ENCODE measurements at regions not wholly inside any gene's neighbourhood (a gene's known extent, or its start where the extent isn't known, plus 50 kb on each side); places are given as distances from the start of the nearest gene placed in this dataset.

GRCh38 chr11:128302425-128303186 lies 284.8 kb downstream of the ETS1 start:
- no peak for DNase-seq (ENCODE audit: low read depth in 4 of 4, low spot score in 1 of 4)

GRCh38 chr11:128301756-128302155 lies 285.6 kb downstream of the ETS1 start:
- no peak for DNase-seq (ENCODE audit: low read depth in 4 of 4, low spot score in 1 of 4)

DNA sequence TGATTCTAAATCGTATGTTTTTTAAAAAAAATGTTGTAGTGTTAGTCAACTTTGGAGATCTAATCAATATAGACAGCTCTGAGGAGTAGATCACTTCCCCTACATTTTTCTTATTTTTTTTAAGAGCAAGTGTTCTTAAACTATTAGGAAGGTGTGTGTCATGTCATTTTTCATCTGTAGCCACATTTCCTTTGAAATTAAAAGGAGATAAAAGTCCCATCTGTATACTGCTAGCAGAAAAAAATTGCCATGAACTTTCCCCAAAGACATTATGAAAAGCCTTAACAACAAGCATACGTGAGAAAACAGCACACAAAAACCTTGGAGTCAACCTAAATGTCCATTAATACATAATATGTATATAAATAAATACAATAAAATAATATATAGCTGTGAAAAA lies 286.6 kb downstream of the ETS1 start:
- no peak for DNase-seq (ENCODE audit: low read depth in 4 of 4, low spot score in 1 of 4)

DNA sequence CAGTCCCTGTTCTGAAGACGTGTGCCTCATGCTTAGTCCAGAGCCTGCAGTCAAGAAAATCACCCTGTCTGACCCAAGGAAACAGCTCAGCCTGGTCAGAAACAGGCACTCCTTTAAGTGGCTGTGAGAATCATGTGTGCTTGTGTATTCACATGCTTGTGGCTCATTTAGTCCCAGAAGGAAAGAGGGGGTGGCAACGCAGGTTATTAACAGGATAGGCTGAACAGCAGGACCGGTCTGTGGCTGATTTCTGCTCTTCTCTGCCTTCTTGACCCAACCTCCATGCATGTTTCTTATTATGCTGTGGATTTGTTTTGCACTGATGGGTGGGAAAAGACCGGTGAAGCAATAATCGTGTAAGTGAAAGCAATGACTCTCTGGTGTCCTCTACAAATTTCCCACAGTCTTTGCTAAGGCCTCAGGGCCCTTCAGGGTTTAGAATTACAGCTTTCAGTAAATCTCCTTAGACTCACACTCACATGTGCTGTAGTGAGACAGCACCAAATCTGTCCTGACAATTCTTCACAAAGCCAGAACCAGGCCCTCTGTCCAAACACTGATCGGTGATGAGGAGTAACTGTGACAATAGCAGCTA lies 288.1 kb downstream of the ETS1 start:
- no peak for DNase-seq (ENCODE audit: low read depth in 4 of 4, low spot score in 1 of 4)

DNA sequence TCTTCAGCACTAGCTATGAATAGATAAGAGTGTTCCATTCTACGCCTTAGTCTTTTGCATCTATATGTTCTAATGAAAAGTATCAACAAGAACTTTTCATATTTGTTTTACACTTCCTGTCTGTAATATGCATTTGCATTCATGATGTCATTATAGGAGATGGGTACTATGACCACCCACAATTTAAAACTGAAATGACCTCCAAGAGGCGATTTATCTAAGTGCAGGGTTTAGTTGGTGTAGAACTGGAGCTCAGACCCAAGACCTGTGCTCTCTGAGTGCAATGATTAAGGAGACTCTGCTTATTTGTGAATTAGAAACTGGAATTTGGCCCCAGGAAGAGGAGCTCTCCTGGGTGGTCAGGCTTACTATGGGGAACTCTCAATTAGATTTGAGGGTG lies 289.1 kb downstream of the ETS1 start:
- DNase-seq (ENCODE audit: low read depth in 4 of 4, low spot score in 1 of 4): no peak

GRCh38 chr11:128297805-128298204 lies 289.6 kb downstream of the ETS1 start:
- no peak for DNase-seq (ENCODE audit: low read depth in 4 of 4, low spot score in 1 of 4)

DNA sequence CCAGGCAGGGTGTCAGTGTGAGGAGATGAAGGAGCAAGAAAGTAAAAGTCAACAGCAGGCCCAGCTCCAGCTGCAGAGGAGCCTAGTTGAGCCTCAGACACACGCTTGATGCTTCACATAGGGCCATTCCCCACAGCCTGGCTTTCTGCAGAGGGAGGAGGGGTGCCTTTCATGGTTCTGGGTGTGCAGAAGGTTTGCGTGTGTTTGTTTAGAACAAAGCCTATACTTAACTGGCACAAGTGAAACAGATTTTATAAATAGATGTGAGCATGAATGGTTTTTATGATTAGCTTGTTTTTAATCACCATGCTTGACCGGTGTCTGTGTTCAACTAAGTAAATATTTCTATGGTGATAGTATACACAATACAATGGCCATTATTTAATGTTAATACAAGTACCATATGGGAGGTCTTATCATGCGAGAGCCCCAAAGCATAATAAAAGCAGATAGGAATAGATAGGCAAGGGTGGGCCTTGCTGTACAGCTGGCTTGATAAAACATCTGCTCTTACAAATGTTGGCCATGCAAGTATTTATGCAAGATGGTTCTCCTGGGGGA lies 290.2 kb downstream of the ETS1 start:
- DNase-seq (ENCODE audit: low read depth in 4 of 4, low spot score in 1 of 4): no peak

DNA sequence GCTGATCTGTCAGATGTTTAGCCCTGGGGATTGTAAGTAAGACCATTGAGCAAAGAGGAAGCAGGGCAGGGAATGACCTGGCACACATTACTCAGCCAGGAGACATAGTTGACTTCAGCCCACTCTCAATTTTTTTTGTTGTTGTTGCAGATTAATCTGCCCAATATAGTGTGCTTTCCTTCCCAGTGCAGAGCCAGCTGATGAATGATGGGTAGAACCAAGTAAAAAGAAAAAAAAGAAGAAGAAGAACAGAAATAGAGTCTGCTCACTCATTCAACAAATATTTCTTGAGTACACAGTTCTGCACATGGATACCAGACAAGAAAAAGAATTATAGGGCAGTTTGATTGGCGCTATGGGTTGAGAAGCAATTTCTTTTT lies 292.7 kb downstream of the ETS1 start:
- no peak for DNase-seq (ENCODE audit: low read depth in 4 of 4, low spot score in 1 of 4)

DNA sequence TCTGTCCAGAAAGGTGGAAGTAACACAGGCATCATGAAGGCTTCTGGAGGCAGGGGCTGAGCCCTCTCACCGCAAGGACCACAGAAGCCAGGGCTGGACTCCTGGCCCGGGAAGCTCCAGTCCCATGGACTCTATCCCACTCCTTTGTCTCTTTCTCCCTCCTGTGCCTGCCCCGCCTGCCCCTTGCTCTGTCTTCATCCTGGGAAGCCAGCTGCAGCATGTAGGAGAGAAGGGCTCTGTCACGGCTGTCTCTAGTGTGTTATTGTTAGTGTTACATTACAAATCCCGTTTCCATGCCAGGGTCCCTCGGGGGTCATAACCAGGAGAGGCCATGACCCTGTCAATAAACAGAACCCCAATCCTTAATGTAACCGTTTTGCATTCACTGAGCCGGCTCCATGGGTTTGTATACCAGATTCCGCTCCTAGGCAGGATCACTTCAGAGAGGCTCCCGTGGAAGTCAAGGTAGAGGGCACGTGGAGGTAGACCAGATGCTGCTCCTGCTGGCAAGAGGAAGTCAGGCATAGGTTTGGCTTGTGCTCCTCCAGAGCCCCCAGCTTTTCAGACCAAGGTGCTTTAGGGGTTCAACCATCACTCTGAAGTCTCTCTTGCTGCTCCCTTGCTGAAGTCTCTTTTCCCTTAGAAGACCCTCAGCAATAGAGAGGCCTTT lies 293.2 kb downstream of the ETS1 start:
- DNase-seq (ENCODE audit: low read depth in 4 of 4, low spot score in 1 of 4): no peak

DNA sequence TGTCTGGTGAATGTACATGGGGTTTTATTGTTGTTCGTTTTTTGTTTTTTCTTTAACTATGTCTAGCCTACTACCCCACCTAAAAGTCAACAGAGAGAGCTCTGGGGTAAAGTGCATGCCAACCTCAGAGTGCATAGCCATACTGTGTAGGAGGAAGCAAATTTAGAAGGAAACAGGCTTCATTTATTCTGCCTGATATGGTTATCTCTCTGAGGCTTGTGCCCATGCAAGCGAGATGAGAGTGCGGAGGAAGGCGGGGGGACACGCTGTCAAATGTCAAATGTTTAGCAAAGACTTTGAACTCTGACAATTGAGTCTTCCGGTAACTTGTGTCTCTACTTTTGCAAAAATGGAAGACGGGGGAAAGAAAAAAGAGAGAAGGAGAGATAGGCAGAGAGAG lies 295.5 kb downstream of the ETS1 start:
- no peak for DNase-seq (ENCODE audit: low read depth in 4 of 4, low spot score in 1 of 4)

- DNase-seq (ENCODE audit: low read depth in 4 of 4, low spot score in 1 of 4): no peak
Observed at GRCh38 chr11:128291007-128291406, 296.4 kb downstream of the ETS1 start.

GRCh38 chr11:128290106-128290840 lies 297.1 kb downstream of the ETS1 start:
- DNase-seq (ENCODE audit: low read depth in 4 of 4, low spot score in 1 of 4): peak; percentile 42 to 51 (median 45)

DNA sequence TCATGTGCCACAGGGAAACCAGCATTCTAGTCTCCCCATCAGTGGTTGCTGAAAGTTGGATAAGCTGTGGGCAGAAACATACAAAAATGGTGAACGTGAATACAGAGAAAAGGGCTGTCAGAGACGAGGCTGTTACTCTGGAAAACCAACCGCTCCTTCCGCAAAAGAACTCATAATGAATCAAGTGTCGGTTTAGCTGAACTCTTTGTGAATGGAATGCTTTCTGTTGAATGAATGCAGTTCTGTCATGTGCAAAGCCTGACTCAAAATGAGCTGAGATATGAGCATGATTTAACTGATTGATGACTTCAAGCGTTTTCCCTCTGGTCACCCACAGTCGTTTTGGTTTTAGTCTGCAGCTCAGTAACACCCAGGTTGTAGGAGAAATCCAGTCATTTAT lies 298.3 kb downstream of the ETS1 start:
- DNase-seq (ENCODE audit: low read depth in 4 of 4, low spot score in 1 of 4): no peak

- DNase-seq (ENCODE audit: low read depth in 4 of 4, low spot score in 1 of 4): no peak
Observed at GRCh38 chr11:128288368-128288767, 299.0 kb downstream of the ETS1 start.

DNA sequence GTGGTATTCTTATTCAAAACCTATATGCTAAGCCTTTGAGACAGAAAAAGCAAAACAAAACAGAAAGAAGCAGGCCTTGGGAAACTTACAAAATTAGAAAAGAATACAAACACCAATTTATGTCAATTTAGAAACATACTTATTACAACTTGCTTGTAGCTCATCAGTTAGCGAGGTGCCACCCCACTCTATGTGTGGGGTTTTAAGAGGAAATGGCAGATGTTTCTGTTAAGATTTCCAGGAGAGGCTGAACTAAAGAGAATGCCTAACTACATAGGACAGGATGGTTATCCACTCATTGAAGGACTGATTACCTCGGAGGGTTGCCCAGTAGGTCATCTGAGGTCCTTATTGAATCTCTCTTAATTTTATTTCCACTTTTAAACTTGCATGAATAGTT lies 302.0 kb downstream of the ETS1 start:
- DNase-seq (ENCODE audit: low read depth in 4 of 4, low spot score in 1 of 4): no peak

- no peak for DNase-seq (ENCODE audit: low read depth in 4 of 4, low spot score in 1 of 4)
Observed at GRCh38 chr11:128284634-128285033, 302.7 kb downstream of the ETS1 start.

DNA sequence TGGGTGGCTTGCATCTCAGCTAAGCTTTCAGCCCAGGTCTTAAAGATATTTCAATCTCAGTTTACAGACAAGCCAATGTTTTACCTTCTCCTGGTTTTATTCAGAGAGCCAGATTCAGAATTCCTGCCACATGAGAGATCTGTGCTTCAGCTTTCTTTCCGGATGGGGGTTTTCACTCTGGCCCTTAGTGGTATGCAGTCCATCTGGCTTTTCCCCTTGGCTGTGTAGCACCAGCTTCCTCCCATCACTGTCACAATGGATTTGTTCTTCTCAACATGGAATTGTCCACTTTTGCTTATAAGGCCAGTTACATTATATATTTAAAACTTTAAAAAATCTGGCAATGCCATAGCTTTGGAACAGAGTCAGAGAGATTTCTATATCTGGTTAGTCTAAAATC lies 303.9 kb downstream of the ETS1 start:
- DNase-seq (ENCODE audit: low read depth in 4 of 4, low spot score in 1 of 4): no peak

- no peak for DNase-seq (ENCODE audit: low read depth in 4 of 4, low spot score in 1 of 4)
Observed at GRCh38 chr11:128282053-128282452, 305.3 kb downstream of the ETS1 start.

- no peak for DNase-seq (ENCODE audit: low read depth in 4 of 4, low spot score in 1 of 4)
Observed at GRCh38 chr11:128279866-128280265, 307.5 kb downstream of the ETS1 start.

- no peak for DNase-seq (ENCODE audit: low read depth in 4 of 4, low spot score in 1 of 4)
Observed at GRCh38 chr11:128273736-128274135, 313.6 kb downstream of the ETS1 start.

GRCh38 chr11:128271401-128271800 lies 316.0 kb downstream of the ETS1 start:
- no peak for DNase-seq (ENCODE audit: low read depth in 4 of 4, low spot score in 1 of 4)

DNA sequence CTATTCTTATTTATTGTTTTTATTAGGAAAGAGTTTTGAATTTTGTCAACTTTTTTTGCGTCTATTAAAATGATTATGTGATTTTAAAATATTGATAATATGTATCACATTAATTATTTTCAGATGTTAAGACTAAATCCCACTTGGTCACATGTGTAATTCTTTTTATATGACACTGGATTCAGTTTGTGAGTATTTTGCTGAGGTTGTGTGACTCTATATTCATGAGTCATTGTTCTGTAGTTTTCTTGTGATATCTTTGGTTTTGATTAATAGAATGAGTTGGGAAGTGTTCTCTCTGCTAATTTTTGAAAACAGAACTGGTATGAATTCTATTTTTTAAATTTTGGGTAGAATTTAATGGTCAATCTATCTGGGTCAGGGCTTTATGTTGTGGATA lies 317.9 kb downstream of the ETS1 start:
- DNase-seq (ENCODE audit: low read depth in 4 of 4, low spot score in 1 of 4): no peak

All from stimulated activated CD4-positive, alpha-beta T cell treated with anti-CD3 and anti-CD28 coated beads, Interleukin-1b, Interleukin-23, amount 100 ng/mL, for 24 hours (primary cell).